ENCODE measurements at regions not wholly inside any gene's neighbourhood (a gene's known extent, or its start where the extent isn't known, plus 50 kb on each side); places are given as distances from the start of the nearest gene placed in this dataset.
"Not testable (repeated sequence)": the region's sequence is repeated elsewhere in the genome, so short reads cannot be mapped to it uniquely, and the experiment has no call there.

- TF ChIP-seq POLR2A (IDR thresholded peaks at IDR 0.05; ENCODE audit: low read length); CTCF (IDR thresholded peaks at IDR 0.05); KDM1A (IDR thresholded peaks at IDR 0.05; ENCODE audit: low read depth); RAD21 (conservative IDR thresholded peaks at IDR 0.05 in 1 of 2, IDR thresholded peaks at IDR 0.05 in 1 of 2); CHD4 (IDR thresholded peaks at IDR 0.05; ENCODE audit: borderline replicate concordance); HMGXB4 (CRISPR knock-in tag; IDR thresholded peaks at IDR 0.05; ENCODE audit: borderline replicate concordance); EP300 (IDR thresholded peaks at IDR 0.05); CBX8 (IDR thresholded peaks at IDR 0.05); EHF (CRISPR knock-in tag; IDR thresholded peaks at IDR 0.05); CEBPB (IDR thresholded peaks at IDR 0.05); REST (IDR thresholded peaks at IDR 0.05): not testable (repeated sequence)
Observed at GRCh38 chr21:9573528-9573927, 947.9 kb upstream of the TPTE start.
